GM23248 (cell line): ENCODE measurements at regions not wholly inside any gene's neighbourhood (a gene's known extent, or its start where the extent isn't known, plus 50 kb on each side); places are given as distances from the start of the nearest gene placed in this dataset.

Source experiments
- EZH2 ChIP-seq: fragments of 200-600 bp; sonication (generic); IDR thresholded peaks from 2 replicates; pipeline ENCODE4 v1.6.1; 2018; ENCODE audit warnings: antibody characterized with exemption, mild to moderate bottlenecking; ENCODE audit not compliant: insufficient read depth, poor library complexity, severe bottlenecking
- EZH2phosphoT487 ChIP-seq: fragments of 200-600 bp; sonication (generic); IDR thresholded peaks from 2 replicates; pipeline ENCODE4 v1.6.1; 2018; ENCODE audit warnings: antibody characterized with exemption, moderate library complexity, mild to moderate bottlenecking, low read depth; ENCODE audit not compliant: insufficient read depth

- TF ChIP-seq EZH2, result no peak
- TF ChIP-seq EZH2phosphoT487, result no peak
Observed at GRCh38 chr1:29623501-29623900, 387.2 kb downstream of the PTPRU start.
